COLO829 (cell line): ENCODE measurements at regions not wholly inside any gene's neighbourhood (a gene's known extent, or its start where the extent isn't known, plus 50 kb on each side); places are given as distances from the start of the nearest gene placed in this dataset.
"Not testable (repeated sequence)": the region's sequence is repeated elsewhere in the genome, so short reads cannot be mapped to it uniquely, and the experiment has no call there.

ENCODE experiments used
- DNase-seq: peaks from one replicate; pipeline ENCODE4 v3.0.0; 2012; ENCODE audit warnings: low spot score

DNA sequence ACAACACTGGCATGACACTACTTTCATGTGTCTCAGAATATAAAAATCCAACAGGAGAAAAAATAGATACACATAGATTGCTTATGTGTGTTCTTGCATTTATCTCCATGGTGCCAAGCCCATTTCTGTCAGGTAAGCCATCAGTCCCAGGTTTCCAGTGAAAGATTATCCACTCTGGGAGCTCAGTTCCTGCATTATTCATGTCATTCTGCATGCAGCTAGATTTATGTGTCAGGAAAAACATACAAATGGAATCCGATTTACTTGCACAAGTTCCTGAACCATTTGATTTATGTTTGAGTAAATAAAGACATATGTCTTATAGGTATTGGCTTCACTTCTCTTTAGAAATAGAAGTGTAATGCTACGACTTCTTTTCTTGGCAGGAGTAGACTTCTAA lies 569.7 kb downstream of the KCNJ2 start:
- DNase-seq, result no peak

DNA sequence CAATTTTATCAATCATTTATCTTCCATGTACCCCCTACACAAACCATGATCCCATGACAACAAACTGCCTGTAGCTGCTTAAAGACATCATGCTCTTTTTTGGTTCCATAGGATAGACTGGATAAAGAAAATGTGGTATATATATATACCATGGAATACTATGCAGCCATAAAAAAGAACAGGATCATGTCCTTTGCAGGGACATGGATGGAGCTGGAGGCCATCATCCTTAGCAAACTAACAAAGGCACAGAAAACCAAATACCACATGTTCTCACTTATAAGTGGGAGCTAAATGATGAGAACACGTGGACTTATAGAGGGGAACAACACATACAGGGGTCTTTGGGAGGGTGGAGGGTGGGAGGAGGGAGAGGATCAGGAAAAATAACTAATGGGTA lies 577.2 kb downstream of the KCNJ2 start:
- DNase-seq, result not testable (repeated sequence)

DNA sequence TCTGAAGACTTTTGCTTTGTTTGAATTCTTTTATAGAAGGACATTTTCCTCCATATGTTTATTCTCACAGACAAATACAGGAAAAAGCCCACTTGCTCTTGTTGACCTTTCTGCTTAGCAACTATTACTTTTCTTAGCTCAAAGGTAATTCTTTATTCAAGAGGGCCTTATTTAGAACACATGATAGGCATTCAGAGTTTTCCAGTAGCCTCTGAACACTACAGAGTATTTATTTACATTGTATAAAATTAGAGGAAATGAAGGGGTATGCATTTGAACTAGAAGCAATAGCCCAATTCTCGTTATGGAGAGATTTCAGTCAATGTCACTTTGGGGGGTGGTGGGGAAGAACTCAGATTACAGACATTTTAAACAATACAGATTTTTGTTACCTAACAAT lies 581.7 kb downstream of the KCNJ2 start:
- DNase-seq, result no peak

DNA sequence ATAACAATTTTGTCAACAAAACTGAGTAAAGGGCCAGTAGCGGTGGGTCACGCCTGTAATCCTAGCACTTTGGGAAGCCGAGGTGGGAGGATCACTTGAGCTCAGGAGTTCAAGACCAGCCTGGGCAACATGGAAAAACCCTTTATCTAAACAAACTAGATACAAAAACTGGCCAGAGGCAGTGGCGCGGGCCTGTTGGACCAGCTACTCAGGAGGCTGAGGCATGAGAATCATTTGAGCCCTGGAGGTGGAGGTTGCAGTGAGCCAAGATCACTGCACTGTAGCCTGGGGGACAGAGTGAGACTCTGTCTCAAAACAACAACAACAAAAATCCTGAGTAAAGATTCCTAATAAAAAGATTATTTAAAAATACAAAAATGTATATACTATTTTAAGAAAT lies 583.1 kb downstream of the KCNJ2 start:
- not testable (repeated sequence) for DNase-seq

DNA sequence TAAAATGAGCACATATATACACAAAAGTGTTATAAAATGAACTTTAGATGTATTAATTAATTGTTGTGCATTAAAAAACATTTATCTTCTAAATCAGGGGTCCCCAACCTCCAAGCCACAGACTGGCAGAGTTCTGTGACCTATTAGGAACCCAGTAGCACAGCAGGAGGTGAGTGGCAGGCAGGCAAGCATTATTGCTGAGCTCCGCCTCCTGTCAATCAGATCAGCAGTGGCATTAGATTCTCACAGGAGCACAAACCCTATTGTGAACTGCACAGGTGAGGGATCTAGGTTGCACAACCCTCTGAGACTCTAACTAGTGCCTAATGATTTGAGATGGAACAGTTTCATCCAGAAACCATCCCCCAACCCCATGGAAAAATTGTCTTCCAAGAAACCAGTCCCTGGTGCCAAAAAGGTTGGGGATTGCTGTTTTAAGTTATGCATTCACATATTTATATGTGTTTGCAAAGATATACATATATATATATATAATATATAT lies 583.7 kb downstream of the KCNJ2 start:
- no peak for DNase-seq

DNA sequence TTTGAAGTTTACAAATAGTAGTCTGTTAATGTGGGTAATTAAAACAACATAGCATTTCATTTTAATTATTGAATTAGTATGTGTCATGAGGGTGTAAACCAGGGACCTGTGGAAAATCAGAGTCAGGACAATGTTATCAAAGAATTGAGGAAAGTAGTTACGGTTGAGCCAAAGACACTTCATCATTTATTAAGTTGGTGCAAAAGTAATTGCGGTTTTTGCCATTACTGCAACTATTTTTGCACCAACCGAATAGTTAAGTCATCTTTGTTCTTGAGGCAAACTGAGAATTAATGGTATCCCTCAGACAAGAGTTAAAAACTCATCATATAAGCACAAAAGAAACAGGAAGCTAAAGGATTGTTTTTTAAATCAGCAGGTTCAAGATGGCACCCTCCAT lies 593.7 kb downstream of the KCNJ2 start:
- DNase-seq, result no peak

DNA sequence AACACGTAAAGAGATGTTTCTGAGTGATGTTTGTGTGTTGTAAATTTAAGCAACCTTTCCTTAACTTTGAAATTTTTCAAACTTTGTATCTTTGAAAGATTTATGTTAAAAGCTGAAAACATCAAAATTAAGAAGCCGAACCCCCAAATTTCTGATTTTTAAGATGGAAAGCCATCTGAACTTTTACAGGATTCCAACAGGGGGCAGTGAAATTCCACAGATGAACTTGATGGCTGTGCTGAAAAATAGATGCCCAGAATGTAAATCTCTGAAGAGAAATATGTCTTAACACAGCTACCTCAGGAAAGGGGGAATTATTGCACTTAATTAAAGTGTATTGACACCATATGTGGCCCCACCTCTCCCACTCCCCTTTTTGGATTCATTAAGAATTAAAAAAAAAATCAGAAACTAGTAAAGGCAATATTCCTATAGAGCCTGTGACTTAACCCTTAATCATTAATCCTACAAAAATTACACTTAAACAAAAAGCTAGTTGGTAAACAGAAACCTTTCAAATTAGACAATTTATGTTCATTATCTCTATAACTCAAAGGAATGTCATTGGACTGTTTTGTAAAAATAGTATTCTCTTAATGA lies 597.9 kb downstream of the KCNJ2 start:
- peak; percentile 31 for DNase-seq

DNA sequence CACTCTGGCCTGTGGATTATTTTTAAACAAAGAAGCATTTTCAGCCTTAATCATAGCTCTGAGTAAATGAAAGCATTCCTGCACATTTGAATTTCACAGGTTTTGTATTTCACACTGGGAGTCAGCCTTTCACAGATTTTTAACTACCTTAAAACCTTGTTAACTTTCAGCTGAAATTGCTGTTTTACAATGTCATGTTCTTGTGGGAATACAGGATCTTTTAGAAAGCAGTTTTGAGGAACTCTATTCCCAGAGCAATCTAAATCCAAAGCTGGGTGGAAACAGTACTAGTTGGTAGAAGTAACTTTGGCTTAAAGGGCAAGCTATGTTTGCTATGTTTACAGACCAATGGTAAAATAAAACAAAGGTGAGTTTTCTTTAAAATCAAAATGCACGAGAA lies 600.6 kb downstream of the KCNJ2 start:
- no peak for DNase-seq

DNA sequence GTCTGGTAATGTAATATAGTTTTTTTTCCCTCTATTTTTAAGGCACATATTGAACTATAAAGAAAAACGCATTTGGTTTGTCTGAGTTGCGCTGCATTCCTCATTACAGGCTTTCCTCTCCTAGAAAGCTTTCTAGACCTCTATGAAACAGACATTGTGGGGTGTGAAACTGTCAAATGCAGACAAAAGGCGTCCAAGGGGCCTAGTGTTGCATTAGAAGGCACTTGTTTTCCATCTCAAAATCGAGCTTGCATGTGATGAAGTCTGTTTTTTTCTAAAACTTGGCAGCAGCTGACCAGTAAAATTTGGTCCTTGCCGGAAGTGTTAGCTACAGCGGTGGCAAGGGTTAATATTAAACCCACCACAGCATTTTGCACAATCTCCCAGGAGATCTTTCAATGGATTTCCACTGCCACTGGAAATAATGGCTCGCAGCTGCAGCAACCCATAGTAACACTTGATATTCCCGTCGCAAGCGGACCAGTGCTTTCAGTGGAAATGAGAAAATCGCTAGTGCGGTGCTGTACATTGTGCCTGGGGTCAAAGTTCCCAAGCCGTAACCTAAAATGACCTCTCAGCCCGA lies 602.6 kb downstream of the KCNJ2 start:
- DNase-seq, result no peak

DNA sequence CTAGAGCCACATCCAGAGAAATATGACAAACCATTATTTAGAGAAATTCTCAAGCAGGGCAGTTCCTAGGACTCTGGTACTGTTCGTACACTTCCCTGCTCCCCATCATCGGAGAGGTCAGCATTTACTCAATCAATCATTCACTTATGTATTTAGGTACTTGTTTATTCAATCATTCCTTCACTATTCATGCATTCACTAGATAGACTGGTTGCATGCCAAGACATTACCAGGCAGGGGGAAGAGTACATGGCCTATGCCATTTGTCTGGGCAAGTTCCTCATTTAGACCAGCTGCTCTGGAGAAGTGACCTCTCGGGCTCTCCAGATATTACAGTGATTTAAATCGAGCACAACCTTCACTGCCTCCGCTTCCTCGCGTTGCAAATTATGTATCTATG lies 603.4 kb downstream of the KCNJ2 start:
- no peak for DNase-seq

DNA sequence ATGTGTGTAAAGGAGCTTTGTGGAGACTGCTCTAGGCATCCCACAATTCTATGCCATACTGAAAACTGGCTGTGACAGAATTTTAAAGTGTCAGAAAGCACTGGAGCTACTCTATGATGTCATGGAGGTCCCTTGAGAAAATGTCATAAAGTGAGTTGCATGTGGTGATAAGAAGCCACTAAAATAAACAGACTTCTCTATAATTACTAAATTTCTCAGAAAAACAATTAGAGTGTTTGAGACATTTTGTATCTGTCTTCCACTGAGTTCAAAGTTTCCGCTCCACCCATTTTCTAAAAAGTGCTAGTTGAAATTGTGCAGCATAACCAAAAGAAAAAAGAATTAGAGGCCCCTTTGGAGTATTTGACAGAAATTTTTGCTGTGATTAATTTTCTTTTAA lies 603.9 kb downstream of the KCNJ2 start:
- no peak for DNase-seq

DNA sequence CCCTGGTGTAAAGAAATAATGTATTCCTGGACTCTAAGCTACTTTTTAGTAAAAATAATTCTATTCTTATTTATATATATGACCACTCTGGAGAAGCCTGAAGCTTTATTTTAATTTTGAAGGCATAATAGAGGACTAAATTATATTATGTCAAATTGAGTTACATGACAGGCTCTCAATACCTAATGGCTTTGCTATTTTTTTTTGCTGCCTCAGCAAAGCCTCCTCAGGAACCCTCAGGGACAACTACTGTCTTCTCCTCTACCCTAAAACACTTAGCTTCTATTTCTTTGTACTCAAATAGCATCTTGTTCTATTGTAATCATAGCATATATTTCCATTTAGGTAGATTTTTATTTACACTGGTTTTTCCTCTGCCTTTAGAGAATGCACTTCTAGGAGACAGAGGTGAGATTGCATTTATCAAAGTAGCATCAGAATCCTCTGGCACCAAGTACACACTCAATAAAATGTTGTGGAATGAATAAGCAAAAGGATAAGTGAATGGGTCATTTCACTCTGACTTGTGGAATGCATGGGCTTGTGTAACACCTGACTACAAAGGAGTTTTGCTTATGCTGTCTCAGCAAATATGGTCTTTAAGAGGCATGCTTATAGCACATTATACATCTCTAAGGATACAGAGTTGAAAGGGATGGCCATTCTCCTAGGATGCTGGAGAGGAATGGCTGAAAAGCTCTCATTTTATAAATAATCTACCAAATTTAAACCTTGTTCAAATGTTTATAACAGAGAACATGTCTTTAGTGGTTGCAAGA lies 605.2 kb downstream of the KCNJ2 start:
- DNase-seq, result no peak

DNA sequence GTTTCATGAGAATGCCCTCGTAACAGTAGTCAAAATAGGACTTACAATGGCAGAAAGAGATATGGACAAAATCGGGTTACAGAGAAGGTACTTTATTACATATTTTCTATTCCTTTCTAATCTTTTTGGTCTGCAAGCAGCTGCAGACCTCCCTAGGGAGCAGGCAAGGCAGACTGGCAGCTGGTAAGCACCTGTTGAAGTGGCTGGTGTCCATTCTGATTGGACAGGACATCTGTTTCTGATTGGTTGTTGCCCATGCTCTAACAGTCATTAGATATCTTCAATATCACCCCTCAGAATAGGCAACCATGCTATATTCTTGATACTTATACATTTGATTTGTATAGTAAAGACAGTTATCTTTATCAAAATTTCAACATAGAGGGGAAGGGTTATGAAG lies 606.3 kb downstream of the KCNJ2 start:
- DNase-seq, result no peak

DNA sequence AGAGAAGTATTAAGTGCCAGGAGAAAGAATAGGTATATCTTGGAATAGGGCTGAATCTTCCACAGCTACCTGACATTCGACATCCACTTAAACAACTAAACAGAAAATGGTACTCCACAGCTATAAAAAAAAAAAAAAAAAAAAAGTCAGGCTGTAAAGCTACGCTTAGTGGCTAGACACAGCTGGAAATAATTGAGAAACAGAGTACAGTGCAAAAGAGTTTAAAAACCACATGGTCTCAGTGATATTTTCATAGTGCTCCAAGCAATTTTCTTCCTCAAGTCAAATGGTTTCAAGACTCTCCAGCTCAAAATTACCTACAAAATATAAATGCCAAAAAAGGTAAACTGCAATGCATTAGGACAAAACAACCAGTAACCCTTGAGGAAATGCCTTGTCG lies 607.1 kb downstream of the KCNJ2 start:
- DNase-seq, result no peak

DNA sequence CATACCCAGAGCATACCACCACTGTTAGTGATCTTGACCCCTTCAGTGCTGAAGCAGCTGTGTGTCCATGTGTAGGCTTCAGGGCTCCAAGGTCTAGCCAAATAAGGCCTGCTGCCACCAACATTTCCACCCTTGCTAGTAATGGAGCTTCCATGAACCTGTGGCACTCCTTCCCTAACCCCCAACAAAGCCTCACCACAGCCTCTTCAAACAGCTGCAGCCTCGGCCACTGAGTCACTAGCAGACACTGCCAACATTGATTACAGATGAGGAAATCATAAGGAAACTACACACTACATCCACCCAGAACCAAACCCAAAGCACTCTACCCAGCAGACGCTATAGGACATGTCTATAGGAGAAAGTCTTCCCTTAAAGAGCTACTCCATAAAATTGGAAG lies 610.7 kb downstream of the KCNJ2 start:
- DNase-seq, result no peak

DNA sequence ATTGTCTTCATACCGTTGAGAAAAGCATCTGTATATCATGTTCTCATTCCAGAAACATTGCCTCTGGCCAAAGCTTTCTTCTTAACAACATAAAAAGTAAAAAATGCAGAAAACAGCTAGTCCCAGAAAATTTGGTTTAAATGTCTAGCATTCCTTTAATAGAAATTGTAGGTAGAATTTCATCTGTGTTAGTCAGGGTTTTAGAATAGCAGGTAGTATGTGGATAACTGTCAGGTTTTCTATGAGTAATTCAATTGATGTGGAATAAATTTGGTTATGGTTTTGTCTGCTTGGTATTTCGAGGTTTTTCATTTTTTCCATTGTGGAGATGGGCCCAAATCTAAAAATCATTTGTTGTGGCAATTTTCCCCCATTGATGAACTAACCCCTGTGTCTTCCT lies 616.7 kb downstream of the KCNJ2 start:
- DNase-seq, result no peak

DNA sequence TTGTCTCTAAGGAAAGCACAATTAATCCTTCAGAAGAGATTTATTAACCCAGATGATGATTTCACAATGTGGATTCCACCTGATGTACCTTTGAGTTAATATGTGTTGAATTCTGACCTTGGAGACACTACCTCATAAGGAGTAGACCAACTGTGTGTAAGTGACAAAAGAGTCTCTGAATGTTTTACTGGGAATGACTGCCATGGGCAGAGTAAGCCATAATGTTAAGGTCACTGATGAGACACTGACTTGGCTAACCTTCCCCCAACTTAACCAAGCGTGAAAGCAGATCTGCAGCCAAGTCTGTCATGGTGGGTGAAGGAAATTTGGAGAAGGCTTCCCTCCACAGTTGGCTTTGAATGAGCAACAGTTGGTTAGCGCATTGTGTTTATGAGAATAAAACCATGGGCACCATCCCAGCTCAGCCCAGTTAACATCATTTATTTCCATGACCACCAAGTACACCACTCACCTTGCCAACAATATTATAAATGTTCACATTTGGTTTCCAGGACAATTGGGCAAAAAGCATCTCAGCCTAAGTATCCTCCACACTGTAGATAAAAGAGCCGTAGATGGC lies 618.5 kb downstream of the KCNJ2 start:
- DNase-seq, result no peak

DNA sequence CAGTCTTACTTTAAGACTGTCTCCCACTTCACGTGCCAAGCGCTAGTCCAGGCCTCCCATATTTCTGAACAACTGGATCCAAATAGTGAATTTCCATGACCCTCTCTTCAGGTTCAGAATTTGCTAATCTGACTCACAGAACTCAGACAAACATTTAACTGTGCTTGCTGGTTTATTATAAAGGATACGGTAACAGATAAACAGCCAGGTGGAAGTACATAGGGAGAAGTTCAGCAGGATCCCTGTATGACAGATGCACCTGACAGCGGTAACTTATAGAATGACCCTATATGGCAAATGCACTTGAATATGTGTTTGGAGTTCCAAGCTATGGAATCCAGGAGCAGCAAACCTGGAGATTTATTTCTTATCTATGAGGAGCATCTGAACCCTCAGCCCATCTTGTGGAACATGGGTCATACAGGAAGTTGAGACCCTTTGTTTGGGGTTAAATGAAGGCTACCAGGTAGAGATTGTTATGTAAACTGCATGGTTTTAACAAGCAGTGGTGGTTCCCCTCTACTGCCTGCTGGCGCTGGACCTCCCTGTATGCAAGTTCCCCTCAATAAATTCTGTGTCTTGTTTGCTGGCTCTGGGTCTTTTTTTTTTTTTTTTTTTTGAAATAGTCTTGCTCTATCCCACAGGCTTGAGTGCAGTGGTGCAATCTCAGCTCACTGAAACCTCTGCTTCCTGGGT lies 622.6 kb downstream of the KCNJ2 start:
- no peak for DNase-seq

DNA sequence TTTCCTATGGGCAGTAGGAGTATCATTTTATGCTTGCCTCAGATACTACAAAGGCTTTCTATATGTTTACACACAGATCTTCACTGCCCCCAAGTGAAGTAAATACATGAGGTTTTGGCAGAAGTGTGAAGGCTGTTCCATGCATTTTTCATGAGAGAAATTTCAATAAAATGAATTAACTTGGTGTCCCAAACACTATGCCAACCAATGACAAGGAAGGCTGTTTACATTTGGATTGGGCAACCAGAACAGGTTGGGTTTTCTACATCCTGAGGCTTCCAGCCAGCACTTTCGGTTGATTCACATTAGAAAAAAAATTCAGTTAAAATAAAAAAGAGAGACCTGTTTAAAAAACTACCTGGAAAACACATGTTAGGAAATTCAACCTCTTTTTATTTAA lies 625.4 kb downstream of the KCNJ2 start:
- DNase-seq, result no peak

DNA sequence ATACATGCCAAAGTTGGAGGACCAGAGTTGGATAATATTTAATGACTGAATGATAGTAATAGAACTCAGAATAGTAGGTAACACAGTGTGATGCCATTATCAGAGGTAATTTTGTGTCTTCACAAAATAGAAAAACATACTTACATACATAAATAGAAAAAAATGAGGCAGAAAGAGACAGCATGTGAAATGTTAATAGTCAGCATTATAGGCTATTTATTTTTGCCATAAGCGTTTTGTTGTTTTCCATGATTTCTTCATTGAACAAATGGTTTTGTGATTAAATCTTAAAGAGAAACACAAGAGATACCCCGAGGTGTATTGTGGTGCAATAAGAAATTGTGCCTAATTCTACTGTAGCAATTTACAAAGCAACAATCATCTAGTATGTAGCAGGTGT lies 626.3 kb downstream of the KCNJ2 start:
- no peak for DNase-seq

DNA sequence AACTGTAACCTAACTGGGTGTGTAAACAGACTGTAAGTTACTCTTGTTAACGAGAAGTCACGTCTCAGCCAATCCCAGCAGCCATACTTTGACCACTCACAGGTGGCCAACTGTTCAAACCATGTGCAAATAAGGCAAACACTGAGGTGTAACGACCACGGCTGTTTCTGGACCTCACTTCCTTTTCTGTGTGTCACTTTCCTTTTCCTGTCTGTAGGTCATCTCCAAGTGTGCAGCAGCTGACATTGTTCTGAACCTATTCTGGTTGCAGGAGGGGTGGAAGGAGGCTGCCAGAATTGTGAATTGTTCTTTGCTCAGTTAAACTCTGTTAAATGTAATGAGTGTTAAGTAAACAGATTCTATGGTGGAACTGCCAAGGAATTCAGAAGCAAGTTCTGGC lies 627.4 kb downstream of the KCNJ2 start:
- no peak for DNase-seq

DNA sequence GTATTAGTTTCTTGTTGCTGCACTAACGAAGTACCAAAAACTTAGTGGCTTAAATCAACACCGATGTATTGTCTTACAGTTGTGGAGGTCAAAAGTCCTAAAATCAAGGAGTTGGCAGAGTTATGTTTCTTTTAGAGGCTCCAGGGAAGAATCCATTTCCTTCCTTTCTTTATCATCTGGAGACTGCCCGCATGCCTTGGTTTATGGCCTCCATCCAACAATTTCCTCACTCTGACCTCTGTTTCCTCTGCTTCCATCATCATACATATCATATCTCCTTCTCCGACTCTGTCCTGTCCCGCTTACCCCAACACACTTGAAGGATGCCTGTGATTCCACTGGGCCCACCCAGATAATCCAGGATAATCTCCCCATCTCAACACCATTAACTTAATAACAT lies 627.8 kb downstream of the KCNJ2 start:
- no peak for DNase-seq

DNA sequence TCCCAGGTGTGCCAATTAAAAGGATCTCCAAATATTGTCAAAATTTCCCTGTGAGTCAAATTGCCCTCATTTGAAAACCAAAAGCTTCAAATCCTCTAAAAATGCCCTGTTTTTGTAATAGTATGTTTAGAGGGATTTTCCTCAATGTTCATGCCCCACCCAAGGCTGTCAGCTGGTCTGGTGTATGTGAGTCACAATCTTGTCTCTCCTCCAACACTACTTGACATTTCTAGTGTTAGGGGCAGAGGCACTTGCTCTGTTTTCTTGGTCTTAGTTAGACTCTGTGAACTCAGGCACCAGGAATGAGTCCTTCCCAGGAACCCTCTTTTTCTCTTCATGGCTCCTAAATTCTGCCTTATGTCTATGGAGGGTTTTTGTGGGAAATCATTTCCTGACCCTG lies 634.8 kb downstream of the KCNJ2 start:
- no peak for DNase-seq
